HG02943 (cell line): ENCODE measurements at regions not wholly inside any gene's neighbourhood (a gene's known extent, or its start where the extent isn't known, plus 50 kb on each side); places are given as distances from the start of the nearest gene placed in this dataset.

Experiments
- ATAC-seq: cut with Tn5 transposase; IDR thresholded peaks from one replicate; pipeline ENCODE4 v1.9.1; 2021; ENCODE audit warnings: mild to moderate bottlenecking, low read depth, moderate library complexity; ENCODE audit not compliant: unreplicated experiment

DNA sequence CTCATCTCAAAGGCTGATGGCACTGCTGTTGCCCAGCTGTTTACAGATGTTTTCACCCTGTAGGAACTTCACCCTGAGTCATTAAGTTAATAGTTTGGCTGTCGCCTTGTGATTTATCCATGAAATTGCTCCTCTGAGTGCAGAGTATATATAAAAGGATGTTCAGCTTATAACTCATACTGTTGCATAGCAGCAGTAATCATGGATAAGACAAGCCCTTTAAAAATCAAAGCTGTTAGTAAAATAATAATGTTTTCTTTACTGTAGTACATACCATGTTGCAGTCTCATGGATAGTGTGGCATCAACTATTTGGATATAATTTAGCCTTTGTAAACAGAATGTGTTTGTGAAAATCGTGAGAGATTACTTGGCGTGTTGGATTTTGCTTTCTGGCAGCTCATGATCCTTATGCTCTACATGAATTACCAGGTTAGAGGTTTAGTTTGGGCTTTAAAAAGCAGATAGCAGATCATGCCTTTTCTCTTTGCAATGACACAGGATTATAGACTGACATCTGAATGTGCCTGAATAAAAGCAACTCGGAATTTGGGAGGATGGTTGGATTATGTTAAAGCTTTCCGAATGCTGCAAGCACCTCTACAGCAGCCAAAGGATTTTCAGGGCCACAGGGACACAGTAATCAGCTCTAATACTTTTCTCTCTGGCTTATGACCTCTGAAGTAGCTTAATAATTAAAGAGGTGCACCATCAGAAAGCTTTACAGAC is 279.7 kb upstream of the ATP2B1 start:
- no peak for ATAC-seq

DNA sequence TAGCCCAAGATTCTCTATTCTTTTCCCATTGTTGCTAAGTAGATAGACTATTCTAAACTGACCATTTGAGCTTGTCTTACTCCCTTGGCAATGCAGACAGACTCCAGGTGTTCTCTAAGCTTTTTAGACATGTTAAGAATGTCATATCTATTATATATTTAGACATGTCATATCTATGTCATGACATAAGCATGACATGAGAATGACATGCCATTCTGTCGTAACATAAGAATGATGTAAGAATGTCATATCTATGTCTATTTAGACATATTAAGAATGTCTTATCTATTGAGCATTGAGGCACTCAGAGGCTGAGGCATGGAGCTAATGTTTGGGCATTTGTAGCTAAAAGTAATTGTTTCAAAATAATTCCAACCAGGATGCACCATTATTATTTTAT is 277.3 kb upstream of the ATP2B1 start:
- no peak for ATAC-seq

- ATAC-seq: no peak
These were observed 276.2 kb upstream of the ATP2B1 start for GRCh38 chr12:89984846-89985245.

DNA sequence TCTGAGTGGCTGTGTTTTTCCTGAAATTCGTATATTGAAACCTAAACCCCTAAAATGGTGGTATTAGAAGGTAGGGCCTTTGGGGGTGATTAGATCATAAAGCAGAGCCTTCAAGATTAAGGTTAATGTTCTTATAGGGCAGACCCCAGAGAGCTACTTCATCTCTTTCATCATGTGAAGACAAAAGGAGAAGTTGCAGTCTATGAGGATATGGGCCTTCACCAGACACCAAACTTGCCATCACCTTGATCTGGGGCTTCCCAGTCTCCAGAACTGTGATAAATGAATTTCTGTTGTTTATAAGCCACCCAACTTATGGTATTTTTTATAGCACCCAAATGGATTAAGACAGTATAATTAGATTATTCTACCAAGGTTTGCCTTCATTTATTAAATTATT is 275.0 kb upstream of the ATP2B1 start:
- no peak for ATAC-seq

DNA sequence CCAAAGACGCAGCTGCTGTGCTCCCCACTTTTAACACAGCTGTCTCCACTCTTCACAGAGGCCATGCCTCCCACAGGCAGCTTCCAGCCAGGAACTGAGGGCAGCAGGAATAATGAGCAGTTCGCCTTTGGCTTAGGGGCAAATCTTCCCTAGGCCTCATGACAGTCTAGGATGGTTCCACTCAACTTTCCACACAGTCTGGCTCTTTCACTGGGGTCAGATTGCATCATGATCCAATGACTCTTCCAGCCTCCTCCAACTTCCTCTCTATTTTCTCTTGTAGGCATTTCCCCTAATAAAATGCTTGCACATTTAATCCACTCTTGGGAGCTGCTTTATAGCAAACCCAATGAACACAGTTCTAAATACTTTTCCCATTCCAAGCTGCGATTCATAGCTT is 271.6 kb upstream of the ATP2B1 start:
- no peak for ATAC-seq

GRCh38 chr12:89977405-89978085 is 268.9 kb upstream of the ATP2B1 start:
- no peak for ATAC-seq

GRCh38 chr12:89976866-89977265 is 268.2 kb upstream of the ATP2B1 start:
- no peak for ATAC-seq

DNA sequence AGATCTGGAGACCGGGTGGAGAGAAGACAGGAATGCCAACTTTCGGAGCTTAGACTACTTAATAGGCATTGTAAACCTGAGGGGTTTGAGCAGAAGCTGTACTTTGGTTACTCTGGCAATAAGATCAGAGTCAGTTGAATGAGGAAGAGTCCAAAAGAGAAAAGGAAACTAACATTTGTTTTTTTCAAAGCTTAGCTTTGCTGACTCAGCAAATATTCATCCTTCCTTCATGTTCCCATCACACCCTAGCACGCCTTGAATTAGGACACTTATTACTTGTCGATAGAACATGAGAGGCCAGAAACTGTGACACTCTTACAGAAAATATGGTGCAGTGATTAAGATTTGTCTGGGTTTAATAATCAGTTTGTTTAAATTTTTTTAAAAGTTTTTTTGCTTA is 266.9 kb upstream of the ATP2B1 start:
- ATAC-seq: no peak

DNA sequence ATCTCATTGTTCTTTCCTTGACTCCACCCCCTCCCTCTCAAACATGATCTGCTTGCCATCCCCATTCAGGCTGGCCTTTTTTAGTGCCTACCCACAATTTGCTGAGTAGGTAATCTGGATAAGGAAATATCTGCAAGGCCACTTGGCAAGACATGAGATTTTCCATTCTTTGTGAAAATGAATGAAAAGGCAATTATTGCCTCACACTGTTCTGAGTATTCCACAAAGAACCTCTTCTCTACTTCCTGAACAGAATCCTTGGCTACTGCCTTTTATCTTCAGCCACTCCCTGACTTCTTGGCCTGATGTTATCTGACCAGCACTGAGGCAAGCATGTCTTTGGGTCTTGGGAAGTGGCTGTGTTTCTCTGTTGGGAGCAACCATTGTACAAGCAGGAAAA is 263.2 kb upstream of the ATP2B1 start:
- ATAC-seq: no peak

- no peak for ATAC-seq
These were observed 262.1 kb upstream of the ATP2B1 start for GRCh38 chr12:89970722-89971121.

DNA sequence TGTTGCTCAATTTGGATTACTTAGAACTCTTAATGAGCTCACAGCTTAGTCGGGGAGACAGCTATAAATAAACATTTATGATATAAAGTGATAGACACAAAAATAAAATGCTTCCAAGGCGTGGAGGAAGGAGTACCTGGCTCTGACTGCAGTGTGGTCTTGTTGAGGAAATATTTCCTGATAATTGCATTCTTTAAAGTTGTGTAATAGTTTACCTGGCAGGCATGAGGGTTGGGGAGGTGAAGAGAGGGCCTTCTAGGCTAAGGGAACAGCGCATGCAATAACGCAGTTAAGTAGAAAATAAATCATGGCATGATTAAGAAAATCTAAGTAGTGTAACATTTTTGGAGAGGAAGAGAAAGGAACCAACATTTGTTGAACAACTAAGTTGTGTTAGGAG is 260.5 kb upstream of the ATP2B1 start:
- ATAC-seq: no peak

- no peak for ATAC-seq
These were observed 259.6 kb upstream of the ATP2B1 start for GRCh38 chr12:89968151-89968700.

GRCh38 chr12:89966495-89967240 is 258.0 kb upstream of the ATP2B1 start:
- ATAC-seq: no peak

DNA sequence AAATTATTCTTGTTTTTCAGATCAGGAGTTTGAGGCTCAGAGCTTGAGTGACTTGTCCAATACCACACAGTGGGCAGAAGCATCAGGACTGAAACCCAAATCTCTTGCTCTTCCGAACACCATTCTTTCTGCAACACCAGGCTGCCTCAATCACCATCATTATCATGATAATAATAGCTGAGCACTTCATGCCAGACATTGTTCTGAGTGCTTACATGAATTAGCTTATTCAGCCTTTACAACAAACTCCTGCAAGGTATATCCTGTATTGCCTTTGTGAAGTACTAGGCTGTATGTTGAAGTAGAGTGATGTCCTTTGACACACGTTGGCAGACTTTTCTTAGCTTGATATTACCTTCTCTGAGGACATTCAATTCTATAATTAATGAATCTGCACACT is 257.4 kb upstream of the ATP2B1 start:
- ATAC-seq: no peak

DNA sequence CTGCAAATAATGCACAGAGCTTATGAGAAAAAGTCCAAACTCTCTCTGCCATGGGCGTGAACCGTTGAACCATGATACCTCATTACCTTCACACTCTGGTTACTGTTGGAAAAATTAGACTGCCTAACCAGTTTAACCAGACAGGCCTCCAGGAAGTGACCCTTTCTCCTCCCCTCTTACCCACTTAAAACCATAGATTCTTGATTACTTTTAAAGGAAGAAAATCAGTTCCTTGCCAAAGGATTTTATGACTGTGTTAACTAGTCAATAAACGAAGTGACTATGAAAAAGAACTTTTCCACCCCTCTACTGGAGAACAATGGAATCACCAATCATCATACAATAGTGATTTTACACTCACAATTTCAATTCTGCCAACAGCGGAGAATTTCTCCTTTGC is 254.0 kb upstream of the ATP2B1 start:
- ATAC-seq: no peak

DNA sequence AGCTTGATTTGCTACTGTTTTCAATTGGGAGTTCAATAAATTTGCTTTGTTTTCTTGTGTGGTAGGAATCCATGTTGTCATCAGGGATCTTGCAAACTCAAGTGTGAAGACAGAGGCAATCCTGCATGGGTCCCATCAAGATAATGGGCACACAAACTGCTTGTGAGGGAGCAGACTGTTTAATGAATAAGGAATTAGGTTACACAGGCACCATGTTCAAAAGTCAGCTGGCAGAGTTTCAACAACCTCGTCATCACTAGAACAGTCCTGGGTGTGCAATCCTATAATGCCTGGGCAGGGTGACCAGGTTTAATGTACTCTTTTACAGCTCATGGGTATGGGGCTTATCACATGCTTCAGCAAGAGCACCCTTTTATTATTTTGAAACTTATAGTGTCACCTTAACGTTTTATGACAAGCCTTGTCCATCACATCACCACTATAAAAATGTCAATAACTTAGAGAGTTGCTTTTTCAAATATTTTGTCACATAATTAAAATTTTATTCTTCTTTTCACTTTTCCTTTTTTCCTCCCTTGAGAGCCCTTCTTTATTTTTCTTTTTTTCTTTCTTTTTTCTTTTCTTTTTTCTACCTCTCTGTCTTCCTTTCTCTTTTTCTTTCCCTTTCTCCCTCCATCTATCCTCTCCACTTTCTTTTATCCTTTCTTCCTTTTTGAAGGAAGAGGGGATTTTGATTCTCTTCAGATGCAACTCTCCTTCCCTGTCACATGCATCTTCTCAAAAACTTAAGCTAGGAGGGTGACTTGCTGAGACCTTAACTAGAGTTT is 252.2 kb upstream of the ATP2B1 start:
- ATAC-seq: peak; percentile 34

- peak; percentile 75 for ATAC-seq
These were observed 251.4 kb upstream of the ATP2B1 start for GRCh38 chr12:89960011-89960507.

DNA sequence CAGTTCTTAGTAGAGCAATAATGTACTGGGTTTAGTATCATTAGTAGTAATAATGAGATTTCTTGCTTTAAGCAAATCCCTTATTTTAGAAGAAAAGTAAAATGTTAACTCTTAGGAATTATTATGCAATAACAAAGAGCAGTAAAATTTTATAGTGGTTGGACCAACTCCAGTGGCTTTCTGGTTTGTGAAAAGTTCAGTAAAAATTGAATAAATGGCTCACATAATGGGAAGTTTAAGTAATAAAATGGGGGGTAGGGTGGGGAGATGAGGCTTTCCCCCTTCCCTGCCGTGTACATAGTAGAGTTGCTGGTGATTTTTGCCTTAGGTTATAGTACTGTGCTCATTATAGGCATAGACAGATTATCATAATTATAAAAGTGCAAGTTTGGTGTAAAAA is 250.5 kb upstream of the ATP2B1 start:
- ATAC-seq: no peak

- ATAC-seq: no peak
These were observed 245.6 kb upstream of the ATP2B1 start for GRCh38 chr12:89954259-89954658.

GRCh38 chr12:89951694-89952060 is 243.0 kb upstream of the ATP2B1 start:
- ATAC-seq: no peak
